HepG2 (cell line): ENCODE measurements at regions not wholly inside any gene's neighbourhood (a gene's known extent, or its start where the extent isn't known, plus 50 kb on each side); places are given as distances from the start of the nearest gene placed in this dataset.

Experiments used
- ARID2 ChIP-seq: sonication (generic); formaldehyde crosslinking; IDR thresholded peaks from 2 replicates; pipeline ENCODE4 v1.8.1; 2022; ENCODE audit warnings: mild to moderate bottlenecking, missing genetic modification reagents, borderline replicate concordance
- MTA3 ChIP-seq: sonication (generic); formaldehyde crosslinking; IDR thresholded peaks from 2 replicates; pipeline ENCODE4 v1.4.0; 2020; ENCODE audit warnings: missing genetic modification reagents
- RORA ChIP-seq: sonication (generic); formaldehyde crosslinking; IDR thresholded peaks from 2 replicates; pipeline ENCODE4 v1.5.0; 2020; ENCODE audit warnings: mild to moderate bottlenecking, missing genetic modification reagents, moderate library complexity
- ZNF644 ChIP-seq: IDR thresholded peaks from 2 replicates; pipeline ENCODE4 v1.6.1; 2016; ENCODE audit warnings: low read depth
- ZNF660 ChIP-seq: sonication (generic); formaldehyde crosslinking; IDR thresholded peaks from 2 replicates; pipeline ENCODE4 v1.5.1; 2020; ENCODE audit warnings: mild to moderate bottlenecking, low read depth, missing genetic modification reagents, borderline replicate concordance
- TF ChIP-seq, protein P1 (sequence below): sonication (generic); formaldehyde crosslinking; IDR thresholded peaks from 2 replicates; pipeline ENCODE4 v1.5.0; 2020; ENCODE audit warnings: mild to moderate bottlenecking, missing genetic modification reagents, moderate library complexity
- TF ChIP-seq, protein P2 (sequence below): sonication (generic); formaldehyde crosslinking; IDR thresholded peaks from 2 replicates; pipeline ENCODE4 v1.5.1; 2020; ENCODE audit warnings: mild to moderate bottlenecking, missing genetic modification reagents

- TF ChIP-seq, protein P1, sequence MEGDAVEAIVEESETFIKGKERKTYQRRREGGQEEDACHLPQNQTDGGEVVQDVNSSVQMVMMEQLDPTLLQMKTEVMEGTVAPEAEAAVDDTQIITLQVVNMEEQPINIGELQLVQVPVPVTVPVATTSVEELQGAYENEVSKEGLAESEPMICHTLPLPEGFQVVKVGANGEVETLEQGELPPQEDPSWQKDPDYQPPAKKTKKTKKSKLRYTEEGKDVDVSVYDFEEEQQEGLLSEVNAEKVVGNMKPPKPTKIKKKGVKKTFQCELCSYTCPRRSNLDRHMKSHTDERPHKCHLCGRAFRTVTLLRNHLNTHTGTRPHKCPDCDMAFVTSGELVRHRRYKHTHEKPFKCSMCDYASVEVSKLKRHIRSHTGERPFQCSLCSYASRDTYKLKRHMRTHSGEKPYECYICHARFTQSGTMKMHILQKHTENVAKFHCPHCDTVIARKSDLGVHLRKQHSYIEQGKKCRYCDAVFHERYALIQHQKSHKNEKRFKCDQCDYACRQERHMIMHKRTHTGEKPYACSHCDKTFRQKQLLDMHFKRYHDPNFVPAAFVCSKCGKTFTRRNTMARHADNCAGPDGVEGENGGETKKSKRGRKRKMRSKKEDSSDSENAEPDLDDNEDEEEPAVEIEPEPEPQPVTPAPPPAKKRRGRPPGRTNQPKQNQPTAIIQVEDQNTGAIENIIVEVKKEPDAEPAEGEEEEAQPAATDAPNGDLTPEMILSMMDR (CRISPR knock-in tag), result no peak
- no peak for TF ChIP-seq ARID2
- TF ChIP-seq RORA (CRISPR knock-in tag), result no peak
- TF ChIP-seq, protein P2, sequence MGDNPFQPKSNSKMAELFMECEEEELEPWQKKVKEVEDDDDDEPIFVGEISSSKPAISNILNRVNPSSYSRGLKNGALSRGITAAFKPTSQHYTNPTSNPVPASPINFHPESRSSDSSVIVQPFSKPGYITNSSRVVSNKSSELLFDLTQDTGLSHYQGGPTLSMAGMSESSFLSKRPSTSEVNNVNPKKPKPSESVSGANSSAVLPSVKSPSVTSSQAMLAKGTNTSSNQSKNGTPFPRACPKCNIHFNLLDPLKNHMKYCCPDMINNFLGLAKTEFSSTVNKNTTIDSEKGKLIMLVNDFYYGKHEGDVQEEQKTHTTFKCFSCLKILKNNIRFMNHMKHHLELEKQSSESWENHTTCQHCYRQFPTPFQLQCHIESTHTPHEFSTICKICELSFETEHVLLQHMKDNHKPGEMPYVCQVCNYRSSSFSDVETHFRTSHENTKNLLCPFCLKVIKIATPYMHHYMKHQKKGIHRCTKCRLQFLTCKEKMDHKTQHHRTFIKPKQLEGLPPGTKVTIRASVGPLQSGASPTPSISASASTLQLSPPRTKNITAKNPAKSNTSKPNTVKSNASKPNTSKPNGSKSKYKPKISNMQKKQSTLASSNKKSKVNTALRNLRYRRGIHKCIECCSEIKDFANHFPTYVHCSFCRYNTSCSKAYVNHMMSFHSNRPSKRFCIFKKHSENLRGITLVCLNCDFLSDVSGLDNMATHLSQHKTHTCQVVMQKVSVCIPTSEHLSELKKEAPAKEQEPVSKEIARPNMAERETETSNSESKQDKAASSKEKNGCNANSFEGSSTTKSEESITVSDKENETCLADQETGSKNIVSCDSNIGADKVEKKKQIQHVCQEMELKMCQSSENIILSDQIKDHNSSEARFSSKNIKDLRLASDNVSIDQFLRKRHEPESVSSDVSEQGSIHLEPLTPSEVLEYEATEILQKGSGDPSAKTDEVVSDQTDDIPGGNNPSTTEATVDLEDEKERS (CRISPR knock-in tag), result no peak
- TF ChIP-seq ZNF660 (CRISPR knock-in tag), result no peak
- TF ChIP-seq MTA3, result no peak
- TF ChIP-seq ZNF644 (CRISPR knock-in tag), result no peak
These were observed 464.4 kb downstream of the SUCLG1 start for GRCh38 chr2:83994633-83995179.
